Stomach (tissue), 8 donors: ENCODE measurements at regions not wholly inside any gene's neighbourhood (a gene's known extent, or its start where the extent isn't known, plus 50 kb on each side); places are given as distances from the start of the nearest gene placed in this dataset.
A peak's percentile ranks its signal among the peaks of the same experiment; 100 is the strongest.

ENCODE experiments used
- DNase-seq, 2 donors: peaks; one replicate each; pipeline versions ENCODE4 v3.0.0 to v3.0.0-alpha.2; 2013 to 2019
- H3K27ac ChIP-seq, 5 donors: fragments of 200-600 bp in 4 of 5; sonication (generic) in 4 of 5; one replicate each; pipeline ENCODE4 v1.5.1; 2013 to 2019; ENCODE audit warnings: mild to moderate bottlenecking in 1 of 5, moderate library complexity in 1 of 5
- H3K27me3 ChIP-seq, 3 donors: fragments of 200-600 bp; sonication (generic); one replicate each; pipeline ENCODE4 v1.5.1; 2017 to 2019; ENCODE audit warnings: mixed run types in 1 of 3
- H3K36me3 ChIP-seq, 4 donors: fragments of 200-600 bp; sonication (generic); 1 replicate in 3 of 4; 2 replicates in 1 of 4; pipeline ENCODE4 v1.5.1; 2016 to 2019
- H3K4me1 ChIP-seq, 4 donors: fragments of 200-600 bp; sonication (generic); one replicate each; pipeline ENCODE4 v1.5.1; 2016 to 2019
- H3K4me3 ChIP-seq, 4 donors: fragments of 200-600 bp; sonication (generic) in 3 of 4; one replicate each; pipeline ENCODE4 v1.5.1; 2016 to 2019; ENCODE audit warnings: mild to moderate bottlenecking in 1 of 4
- H3K9me3 ChIP-seq, 4 donors: fragments of 200-600 bp; sonication (generic); one replicate each; pipeline ENCODE4 v1.5.1; 2016 to 2019
- CTCF ChIP-seq, 7 experiments: fragments of 450-650 bp in 4 of 7; fragments of 200-600 bp in 3 of 7; sonication (generic) in 3 of 7; IDR thresholded peaks; one replicate each; pipeline ENCODE4 v1.5.1; 2016 to 2019; ENCODE audit warnings: antibody characterized with exemption in 7 of 7, control low read depth in 2 of 7, mild to moderate bottlenecking in 1 of 7
- EP300 ChIP-seq: sonication (generic); formaldehyde crosslinking; IDR thresholded peaks from one replicate; pipeline ENCODE4 v1.6.1; 2017; ENCODE audit warnings: antibody characterized with exemption
- POLR2A ChIP-seq, 4 donors: fragments of 450-650 bp; IDR thresholded peaks; one replicate each; pipeline ENCODE4 v1.6.1; 2016; ENCODE audit warnings: antibody characterized with exemption in 4 of 4, control low read depth in 2 of 4, mild to moderate bottlenecking in 1 of 4, moderate library complexity in 1 of 4
- POLR2AphosphoS5 ChIP-seq, 3 donors: sonication (generic); formaldehyde crosslinking; IDR thresholded peaks; one replicate each; pipeline ENCODE4 v1.6.1; 2016; ENCODE audit warnings: antibody characterized with exemption in 3 of 3
- WGBS, 5 donors: extraction: QIAGEN DNeasy Blood & Tissue Kit in 3 of 5; methylation state at CpG; one replicate each; pipeline versions ENCODE4 v1.1.5 to v1.1.7; 2013 to 2018; 5-methylcytosine and 5-hydroxymethylcytosine counted together
- intact Hi-C: fragments of 100-400 bp; cut with DNase I; formaldehyde crosslinking; loops from one replicate; pipeline ENCODE4 v1.15.1; 2023; ENCODE audit warnings: low total_unique reads
- donor health status: healthy with polysubstance abuse.
- donor health status: Bipolar disorder and iron deficiency.
- donor health status: healthy.

- WGBS, 5 donors: 87 to 100% (median 90%) methylated on average over 3 of the region's 3 CpGs
- intact Hi-C loops: no loop called here
Measured at GRCh38 chr11:115664313-115664712, 160.1 kb upstream of the CADM1 start.

GRCh38 chr11:115663790-115664189, 159.6 kb upstream of the CADM1 start:
- H3K27ac ChIP-seq: no peak overlapping the region
- no peaks in the 10 kb centered on the region for H3K9me3 ChIP-seq
- no peak overlapping the region for H3K4me3 ChIP-seq
- DNase-seq: no peak
- peaks cover 0 to 38% (median 21%) of the 10 kb centered on the region in 3 donors for H3K27me3 ChIP-seq
- no peak for TF ChIP-seq POLR2A (IDR thresholded peaks at IDR 0.05)
- no peak for TF ChIP-seq CTCF (IDR thresholded peaks at IDR 0.05)
- TF ChIP-seq POLR2AphosphoS5 (IDR thresholded peaks at IDR 0.05): no peak
- no peak for TF ChIP-seq EP300
- intact Hi-C loops: no loop called here
- WGBS, 5 donors: 79 to 92% (median 84%) methylated on average over 6 of the region's 6 CpGs
- H3K4me1 ChIP-seq: peaks cover 0 to 17% (median 16%) of the 10 kb centered on the region in 4 donors
- H3K36me3 ChIP-seq: no peaks in the 10 kb centered on the region

More at GRCh38 chr11:115664313-115664712, 160.1 kb upstream of the CADM1 start:
- no peak for TF ChIP-seq EP300
- TF ChIP-seq CTCF (IDR thresholded peaks at IDR 0.05): no peak
- no peak for TF ChIP-seq POLR2A (IDR thresholded peaks at IDR 0.05)
- no peak for TF ChIP-seq POLR2AphosphoS5 (IDR thresholded peaks at IDR 0.05)
- Histone ChIP-seq H3K4me3 (no peak overlapping the region), H3K27ac (no peak overlapping the region), H3K9me3 (no peaks in the 10 kb centered on the region), H3K36me3 (no peaks in the 10 kb centered on the region), H3K4me1 (peaks cover 0 to 12% (median 11%) of the 10 kb centered on the region in 4 donors), H3K27me3 (peaks cover 0 to 33% (median 16%) of the 10 kb centered on the region in 3 donors)
- no peak for DNase-seq

- Histone ChIP-seq H3K4me1 (peaks cover 0 to 17% (median 16%) of the 10 kb centered on the region in 4 donors), H3K9me3 (no peaks in the 10 kb centered on the region), H3K36me3 (no peaks in the 10 kb centered on the region), H3K4me3 (peak overlapping the region; percentile 31 to 44 (median 32)), H3K27ac (no peak overlapping the region), H3K27me3 (peaks cover 0 to 70% (median 22%) of the 10 kb centered on the region in 3 donors)
- TF ChIP-seq CTCF (IDR thresholded peaks at IDR 0.05) (no peak), POLR2A (IDR thresholded peaks at IDR 0.05) (no peak)
- DNase-seq: peak in 1 of 2 donors; percentile 46
- intact Hi-C loops: no loop called here
- WGBS, 5 donors: 20 to 36% (median 26%) methylated on average over 23 to 30 of the region's 30 CpGs
Measured at GRCh38 chr11:115660030-115660805, 156.0 kb upstream of the CADM1 start.

GRCh38 chr11:115659061-115659963, 155.1 kb upstream of the CADM1 start:
- DNase-seq: peak in 1 of 2 donors; percentile 72
- Histone ChIP-seq H3K4me1 (peaks cover 0 to 17% (median 16%) of the 10 kb centered on the region in 4 donors), H3K4me3 (peak overlapping the region; percentile 31 to 44 (median 32)), H3K9me3 (no peaks in the 10 kb centered on the region), H3K36me3 (no peaks in the 10 kb centered on the region), H3K27ac (no peak overlapping the region), H3K27me3 (peaks cover 0 to 75% (median 22%) of the 10 kb centered on the region in 3 donors)
- TF ChIP-seq POLR2A (IDR thresholded peaks at IDR 0.05) (no peak), EP300 (no peak), POLR2AphosphoS5 (IDR thresholded peaks at IDR 0.05) (no peak), CTCF (IDR thresholded peaks at IDR 0.05) (no peak)
- WGBS, 5 donors: 8 to 11% (median 9%) methylated on average over 32 to 60 of the region's 60 CpGs
- intact Hi-C loops: no loop called here
